GM12872 (cell line): ENCODE measurements at regions not wholly inside any gene's neighbourhood (a gene's known extent, or its start where the extent isn't known, plus 50 kb on each side); places are given as distances from the start of the nearest gene placed in this dataset.

Source experiments
- CTCF ChIP-seq: IDR thresholded peaks from 3 replicates; pipeline ENCODE4 v1.5.1; 2011; ENCODE audit warnings: low read depth, mild to moderate bottlenecking, low read length, moderate library complexity; ENCODE audit not compliant: insufficient read depth

- TF ChIP-seq CTCF, result peak; percentile 82
Observed at GRCh38 chr1:110765640-110766335, 91.0 kb upstream of the KCNA3 start.

- TF ChIP-seq CTCF, result no peak
Observed at GRCh38 chr1:110763149-110763548, 88.4 kb upstream of the KCNA3 start.

- TF ChIP-seq CTCF, result no peak
Observed at GRCh38 chr1:110760321-110760720, 85.6 kb upstream of the KCNA3 start.

DNA sequence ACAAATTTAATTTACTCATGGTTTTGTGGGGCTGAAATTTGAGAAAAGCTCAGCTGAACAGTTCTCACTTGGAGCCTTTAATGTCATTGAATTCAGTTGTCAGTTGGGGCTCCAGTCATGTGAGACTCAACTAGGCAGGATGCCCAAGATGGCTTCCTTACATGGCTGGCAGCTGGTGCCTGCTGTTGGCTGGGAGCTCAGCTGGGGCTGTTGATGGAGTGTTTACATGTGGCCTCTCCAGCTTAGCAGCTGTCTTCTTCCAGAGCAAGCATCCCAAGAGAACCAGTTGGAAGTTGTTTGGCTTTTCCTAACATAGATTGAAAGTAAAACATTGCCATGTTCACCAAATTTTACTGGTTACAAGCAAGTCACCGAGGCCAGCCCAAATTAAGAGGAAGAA lies 81.8 kb upstream of the KCNA3 start:
- no peak for TF ChIP-seq CTCF

- TF ChIP-seq CTCF, result no peak
Observed at GRCh38 chr1:110752941-110753725, 78.4 kb upstream of the KCNA3 start.

GRCh38 chr1:110750562-110750961 lies 75.8 kb upstream of the KCNA3 start:
- no peak for TF ChIP-seq CTCF

- no peak for TF ChIP-seq CTCF
Observed at GRCh38 chr1:110749960-110750359, 75.2 kb upstream of the KCNA3 start.
